ENCODE measurements at regions not wholly inside any gene's neighbourhood (a gene's known extent, or its start where the extent isn't known, plus 50 kb on each side); places are given as distances from the start of the nearest gene placed in this dataset.

DNA sequence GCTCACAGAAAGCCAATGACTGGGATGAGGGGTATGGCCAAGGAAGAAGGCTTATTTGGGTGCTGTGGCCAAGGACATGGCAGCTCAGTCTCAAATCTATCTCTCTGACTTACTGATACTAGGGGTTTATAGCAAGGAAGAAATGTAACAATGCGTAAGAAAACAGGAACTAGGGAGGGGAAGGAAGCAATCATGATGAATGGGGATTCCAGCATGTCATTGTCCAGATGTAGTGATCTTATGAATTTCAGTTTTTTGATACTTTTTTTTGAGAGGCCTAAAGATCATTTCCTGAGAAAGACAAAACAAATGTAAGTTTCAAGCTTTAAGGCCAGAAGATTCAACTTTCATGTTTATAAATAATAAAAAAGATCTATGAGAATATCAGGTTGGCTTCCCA is 298.6 kb upstream of the FAM98A start:
- H3K4me3 ChIP-seq (replicated peaks; ENCODE audit: low read depth, low read length), result no peak overlapping the region
- DNase-seq (ENCODE audit: low read depth), result no peak
- TF ChIP-seq, protein P1, sequence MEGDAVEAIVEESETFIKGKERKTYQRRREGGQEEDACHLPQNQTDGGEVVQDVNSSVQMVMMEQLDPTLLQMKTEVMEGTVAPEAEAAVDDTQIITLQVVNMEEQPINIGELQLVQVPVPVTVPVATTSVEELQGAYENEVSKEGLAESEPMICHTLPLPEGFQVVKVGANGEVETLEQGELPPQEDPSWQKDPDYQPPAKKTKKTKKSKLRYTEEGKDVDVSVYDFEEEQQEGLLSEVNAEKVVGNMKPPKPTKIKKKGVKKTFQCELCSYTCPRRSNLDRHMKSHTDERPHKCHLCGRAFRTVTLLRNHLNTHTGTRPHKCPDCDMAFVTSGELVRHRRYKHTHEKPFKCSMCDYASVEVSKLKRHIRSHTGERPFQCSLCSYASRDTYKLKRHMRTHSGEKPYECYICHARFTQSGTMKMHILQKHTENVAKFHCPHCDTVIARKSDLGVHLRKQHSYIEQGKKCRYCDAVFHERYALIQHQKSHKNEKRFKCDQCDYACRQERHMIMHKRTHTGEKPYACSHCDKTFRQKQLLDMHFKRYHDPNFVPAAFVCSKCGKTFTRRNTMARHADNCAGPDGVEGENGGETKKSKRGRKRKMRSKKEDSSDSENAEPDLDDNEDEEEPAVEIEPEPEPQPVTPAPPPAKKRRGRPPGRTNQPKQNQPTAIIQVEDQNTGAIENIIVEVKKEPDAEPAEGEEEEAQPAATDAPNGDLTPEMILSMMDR (IDR thresholded peaks at IDR 0.05; ENCODE audit: low read length, missing control alignments), result no peak

DNA sequence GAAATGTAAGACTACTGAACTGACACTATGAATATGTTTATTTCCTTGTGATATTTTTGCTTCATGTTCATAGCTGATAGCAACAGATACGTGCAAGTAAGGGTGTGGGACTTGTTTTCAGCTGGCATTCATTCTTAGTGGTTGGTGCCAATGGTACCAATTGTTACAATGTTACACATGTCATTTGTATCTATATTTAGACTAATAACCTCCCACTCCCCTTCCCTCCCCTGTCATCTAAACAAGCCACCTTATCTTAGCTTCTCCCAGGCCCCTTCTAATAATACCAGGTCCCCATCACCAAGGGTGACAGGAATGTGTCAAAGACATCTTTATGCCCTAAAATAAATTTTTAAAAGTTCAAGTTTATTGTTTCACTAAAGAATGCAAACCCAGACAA is 294.7 kb upstream of the FAM98A start:
- TF ChIP-seq, protein P1 (IDR thresholded peaks at IDR 0.05; ENCODE audit: low read length, missing control alignments), result no peak
- no peak for DNase-seq (ENCODE audit: low read depth)
- H3K4me3 ChIP-seq (replicated peaks; ENCODE audit: low read depth, low read length), result no peak overlapping the region

DNA sequence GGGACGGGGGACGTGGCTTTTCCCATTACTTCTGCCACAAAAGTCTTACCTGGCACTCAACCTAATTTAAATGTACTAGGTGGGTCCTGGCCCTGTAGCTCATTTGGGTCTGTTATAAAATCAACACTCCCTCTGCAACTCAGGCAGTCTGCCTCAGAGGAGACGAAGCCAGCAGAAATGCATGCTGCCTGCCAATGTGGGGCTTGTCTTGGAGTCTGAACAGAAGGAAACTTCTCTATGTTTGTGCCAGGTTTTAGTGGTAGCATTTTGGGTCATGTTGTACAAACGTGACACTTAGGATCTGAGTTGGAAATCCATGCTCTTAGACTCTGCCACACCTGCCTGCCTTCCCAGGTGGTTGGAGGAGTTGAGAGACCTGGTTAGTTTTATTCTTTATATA is 292.5 kb upstream of the FAM98A start:
- no peak for DNase-seq (ENCODE audit: low read depth)
- H3K4me3 ChIP-seq (replicated peaks; ENCODE audit: low read depth, low read length), result no peak overlapping the region
- TF ChIP-seq, protein P1 (IDR thresholded peaks at IDR 0.05; ENCODE audit: low read length, missing control alignments), result no peak

GRCh38 chr2:33890686-33891085 is 291.6 kb upstream of the FAM98A start:
- TF ChIP-seq, protein P1 (IDR thresholded peaks at IDR 0.05; ENCODE audit: low read length, missing control alignments), result no peak

GRCh38 chr2:33877348-33878016 is 278.4 kb upstream of the FAM98A start:
- DNase-seq (ENCODE audit: low read depth), result no peak
- no peak overlapping the region for H3K4me3 ChIP-seq (replicated peaks; ENCODE audit: low read depth, low read length)
- TF ChIP-seq, protein P1 (IDR thresholded peaks at IDR 0.05; ENCODE audit: low read length, missing control alignments), result no peak

More at GRCh38 chr2:33890686-33891085, 291.6 kb upstream of the FAM98A start:
- H3K4me3 ChIP-seq (replicated peaks; ENCODE audit: low read depth, low read length), result no peak overlapping the region
- DNase-seq (ENCODE audit: low read depth), result no peak

DNA sequence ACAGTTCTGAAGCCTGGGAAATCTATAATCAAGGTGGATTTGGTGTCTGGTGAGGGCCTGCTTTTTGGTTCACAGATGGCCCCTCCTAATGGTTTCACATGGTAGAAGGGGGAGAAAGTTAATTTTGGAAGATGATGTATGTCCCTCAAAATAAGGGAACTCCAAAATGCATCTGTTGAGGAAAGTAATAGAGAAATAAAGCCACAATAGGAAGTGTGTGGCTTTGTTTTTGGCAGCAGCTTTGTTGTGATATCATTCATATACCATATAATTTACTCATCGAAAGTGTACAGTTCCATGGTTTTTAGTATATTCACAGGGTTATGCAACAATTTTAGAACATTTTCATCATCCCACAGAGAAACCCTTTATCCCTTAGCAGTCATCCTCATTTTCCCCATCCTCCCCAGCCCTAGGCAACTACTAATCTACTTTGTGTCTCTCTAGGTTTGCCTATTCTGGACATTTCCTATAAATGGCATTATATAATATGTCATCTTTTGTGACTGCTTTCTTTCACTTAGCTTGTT is 274.0 kb upstream of the FAM98A start:
- TF ChIP-seq, protein P1 (IDR thresholded peaks at IDR 0.05; ENCODE audit: low read length, missing control alignments), result no peak
- DNase-seq (ENCODE audit: low read depth), result no peak
- H3K4me3 ChIP-seq (replicated peaks; ENCODE audit: low read depth, low read length), result no peak overlapping the region
